ENCODE measurements at regions not wholly inside any gene's neighbourhood (a gene's known extent, or its start where the extent isn't known, plus 50 kb on each side); places are given as distances from the start of the nearest gene placed in this dataset.

DNA sequence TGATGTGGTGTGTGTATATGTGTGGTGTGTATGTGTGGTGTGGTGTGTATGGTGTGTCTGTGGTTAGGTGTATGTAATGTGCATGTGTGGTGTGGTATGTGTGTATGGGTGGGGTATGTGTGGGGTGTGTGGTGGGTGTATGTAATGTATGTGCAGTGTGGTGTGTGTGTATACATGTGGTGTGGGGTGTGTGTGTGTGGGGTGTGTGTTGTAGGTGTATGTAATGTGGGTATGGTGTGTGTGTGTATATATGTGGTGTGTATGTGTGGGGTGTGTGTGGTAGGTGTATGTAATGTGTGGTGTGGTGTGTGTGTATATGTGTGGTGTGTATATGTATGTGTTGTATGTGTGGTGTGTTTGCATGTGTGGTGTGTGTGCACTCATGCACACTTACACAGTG, 84.8 kb upstream of the ID2 start:
- TF ChIP-seq EP300 (IDR thresholded peaks at IDR 0.05; ENCODE audit: low read depth) (no peak), POLR2AphosphoS5 (IDR thresholded peaks at IDR 0.05) (no peak), POLR2A (IDR thresholded peaks at IDR 0.05) (no peak), CTCF (IDR thresholded peaks at IDR 0.05) (no peak)
- H3K27ac ChIP-seq = no peak overlapping the region
- no peak overlapping the region for H3K4me3 ChIP-seq
- in situ Hi-C loops (cut with MboI; ENCODE audit: low pct_ligation_motif_present in 1 of 4, low pct_unique_long_range_greater_than_20kb in 1 of 4, low sequenced_read_pairs in 3 of 4) (no loop called here), intact Hi-C loops (cut with DNase I; ENCODE audit: low total_unique reads) (no loop called here)
- H3K27me3 ChIP-seq = no peaks in the 10 kb centered on the region
- no peaks in the 10 kb centered on the region for H3K9me3 ChIP-seq
- no peak for DNase-seq
- H3K36me3 ChIP-seq = no peaks in the 10 kb centered on the region
- H3K4me1 ChIP-seq = no peaks in the 10 kb centered on the region

DNA sequence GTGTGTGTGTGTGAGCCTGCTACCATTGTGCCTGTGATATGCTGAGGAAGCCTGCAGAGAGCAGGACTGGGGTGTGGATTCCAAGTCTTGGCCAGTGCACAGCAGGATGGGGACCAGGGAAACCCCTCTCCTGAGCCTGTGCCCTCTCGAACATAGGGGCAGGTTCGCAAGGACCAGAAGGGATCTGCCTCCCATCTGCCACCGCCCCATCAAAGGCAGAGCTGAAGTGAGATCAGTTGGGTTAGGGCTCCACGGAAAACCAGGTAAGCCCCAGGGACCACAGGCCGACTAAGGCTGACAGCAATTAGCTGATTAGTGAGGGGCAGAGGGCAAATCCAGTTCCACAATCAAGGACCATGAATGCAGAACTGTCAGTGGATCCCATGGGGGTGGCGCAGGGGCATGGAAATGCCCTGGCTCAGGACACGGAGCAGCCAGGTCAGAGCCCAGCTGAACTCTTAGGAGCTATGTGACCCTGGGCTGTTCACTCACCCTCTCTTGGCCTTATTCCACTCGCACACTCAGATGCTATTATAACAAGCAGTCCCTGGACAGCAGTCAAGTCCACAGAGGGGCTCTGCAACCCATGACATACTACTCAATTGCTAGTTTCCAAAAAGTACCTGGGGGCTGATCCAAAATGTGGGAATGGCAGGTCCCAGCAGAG, 84.2 kb upstream of the ID2 start:
- Histone ChIP-seq H3K4me1 (no peaks in the 10 kb centered on the region), H3K27me3 (no peaks in the 10 kb centered on the region), H3K36me3 (no peaks in the 10 kb centered on the region), H3K9me3 (no peaks in the 10 kb centered on the region), H3K27ac (no peak overlapping the region), H3K4me3 (no peak overlapping the region)
- in situ Hi-C loops (cut with MboI; ENCODE audit: low pct_ligation_motif_present in 1 of 4, low pct_unique_long_range_greater_than_20kb in 1 of 4, low sequenced_read_pairs in 3 of 4) (no loop called here), intact Hi-C loops (cut with DNase I; ENCODE audit: low total_unique reads) (no loop called here)
- TF ChIP-seq POLR2AphosphoS5 (IDR thresholded peaks at IDR 0.05) (no peak), EP300 (IDR thresholded peaks at IDR 0.05; ENCODE audit: low read depth) (no peak), CTCF (IDR thresholded peaks at IDR 0.05) (no peak), POLR2A (IDR thresholded peaks at IDR 0.05) (no peak)
- DNase-seq = no peak
- 91% methylated on average over 8 of the region's 8 CpGs; no CpG with 5 or more reads in 1 of the 2 donors for WGBS, 2 donors (ENCODE audit: low coverage in 1 of 2)

- WGBS, 2 donors (ENCODE audit: low coverage in 1 of 2) = 84 to 92% methylated on average over 5 to 13 of the region's 13 CpGs
- Histone ChIP-seq H3K4me1 (no peaks in the 10 kb centered on the region), H3K4me3 (no peak overlapping the region), H3K36me3 (no peaks in the 10 kb centered on the region), H3K9me3 (no peaks in the 10 kb centered on the region), H3K27ac (no peak overlapping the region), H3K27me3 (no peaks in the 10 kb centered on the region)
- intact Hi-C loops (cut with DNase I; ENCODE audit: low total_unique reads) = no loop called here
- DNase-seq = peak; percentile 35
- in situ Hi-C loops (cut with MboI; ENCODE audit: low pct_ligation_motif_present in 1 of 4, low pct_unique_long_range_greater_than_20kb in 1 of 4, low sequenced_read_pairs in 3 of 4) = no loop called here
- TF ChIP-seq POLR2A (IDR thresholded peaks at IDR 0.05) (no peak), CTCF (IDR thresholded peaks at IDR 0.05) (no peak), EP300 (IDR thresholded peaks at IDR 0.05; ENCODE audit: low read depth) (no peak), POLR2AphosphoS5 (IDR thresholded peaks at IDR 0.05) (peak in 2 of 3 donors; percentile 49 to 51)
Observed at GRCh38 chr2:8598295-8599165, 83.3 kb upstream of the ID2 start.

GRCh38 chr2:8599421-8600242, 82.2 kb upstream of the ID2 start:
- in situ Hi-C loops (cut with MboI; ENCODE audit: low pct_ligation_motif_present in 1 of 4, low pct_unique_long_range_greater_than_20kb in 1 of 4, low sequenced_read_pairs in 3 of 4) (no loop called here), intact Hi-C loops (cut with DNase I; ENCODE audit: low total_unique reads) (no loop called here)
- no peak overlapping the region for H3K4me3 ChIP-seq
- no peaks in the 10 kb centered on the region for H3K27me3 ChIP-seq
- H3K4me1 ChIP-seq = no peaks in the 10 kb centered on the region
- H3K27ac ChIP-seq = no peak overlapping the region
- H3K9me3 ChIP-seq = no peaks in the 10 kb centered on the region
- DNase-seq = no peak
- H3K36me3 ChIP-seq = no peaks in the 10 kb centered on the region
- TF ChIP-seq EP300 (IDR thresholded peaks at IDR 0.05; ENCODE audit: low read depth) (no peak), POLR2AphosphoS5 (IDR thresholded peaks at IDR 0.05) (no peak), CTCF (IDR thresholded peaks at IDR 0.05) (no peak), POLR2A (IDR thresholded peaks at IDR 0.05) (no peak)
- WGBS, 2 donors (ENCODE audit: low coverage in 1 of 2) = 79% methylated on average over 20 of the region's 24 CpGs; no CpG with 5 or more reads in 1 of the 2 donors
